ENCODE measurements at regions not wholly inside any gene's neighbourhood (a gene's known extent, or its start where the extent isn't known, plus 50 kb on each side); places are given as distances from the start of the nearest gene placed in this dataset.

- DNase-seq = no peak
Measured at GRCh38 chr2:134770702-134771101, 51.9 kb upstream of the TMEM163 start.

GRCh38 chr2:134771313-134771801 is 52.6 kb upstream of the TMEM163 start:
- DNase-seq = no peak

- DNase-seq = no peak
Measured at GRCh38 chr2:134772493-134773169, 53.8 kb upstream of the TMEM163 start.

- no peak for DNase-seq
Measured at GRCh38 chr2:134773335-134773734, 54.5 kb upstream of the TMEM163 start.

GRCh38 chr2:134773759-134774742 is 55.3 kb upstream of the TMEM163 start:
- DNase-seq = no peak

GRCh38 chr2:134774786-134775641 is 56.2 kb upstream of the TMEM163 start:
- peak; percentile 17 for DNase-seq

GRCh38 chr2:134776836-134777235 is 58.0 kb upstream of the TMEM163 start:
- no peak for DNase-seq

DNA sequence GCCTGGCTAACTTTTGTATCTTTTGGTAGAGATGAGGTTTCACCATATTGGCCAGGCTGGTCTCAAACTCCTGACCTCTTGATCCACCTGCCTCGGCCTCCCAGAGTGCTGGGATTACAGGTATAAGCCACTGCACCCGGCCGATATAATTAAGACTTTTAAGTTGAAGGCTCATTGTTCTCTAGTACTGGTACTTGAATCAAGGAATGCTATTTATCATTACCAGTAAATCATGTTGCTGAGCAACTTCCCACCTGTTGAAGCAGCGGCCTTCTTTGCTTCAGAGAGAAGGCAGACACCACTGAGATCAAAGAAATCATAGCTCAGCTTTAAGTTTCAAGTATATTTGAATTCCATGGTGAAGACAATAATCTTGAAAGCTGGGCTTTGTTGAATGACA is 58.8 kb upstream of the TMEM163 start:
- DNase-seq = no peak

DNA sequence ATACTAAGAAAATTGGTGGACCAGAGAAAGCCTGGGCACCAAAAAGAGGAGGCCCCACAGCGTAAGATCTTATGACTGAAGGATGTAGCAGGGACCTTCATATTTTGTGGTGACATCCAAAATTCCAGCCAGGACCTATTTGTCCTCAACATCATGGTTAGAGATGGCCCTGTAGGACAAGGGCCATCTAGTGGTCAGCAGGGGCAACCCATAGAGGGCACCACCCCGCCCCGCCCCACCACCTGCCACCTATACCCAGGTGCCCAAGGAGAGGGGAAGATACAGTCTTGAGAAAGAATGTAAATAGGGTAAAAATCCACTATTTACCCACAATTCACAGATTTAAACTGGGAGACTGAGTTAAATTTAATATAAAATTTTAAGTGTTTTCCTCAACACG is 59.6 kb upstream of the TMEM163 start:
- DNase-seq = no peak

DNA sequence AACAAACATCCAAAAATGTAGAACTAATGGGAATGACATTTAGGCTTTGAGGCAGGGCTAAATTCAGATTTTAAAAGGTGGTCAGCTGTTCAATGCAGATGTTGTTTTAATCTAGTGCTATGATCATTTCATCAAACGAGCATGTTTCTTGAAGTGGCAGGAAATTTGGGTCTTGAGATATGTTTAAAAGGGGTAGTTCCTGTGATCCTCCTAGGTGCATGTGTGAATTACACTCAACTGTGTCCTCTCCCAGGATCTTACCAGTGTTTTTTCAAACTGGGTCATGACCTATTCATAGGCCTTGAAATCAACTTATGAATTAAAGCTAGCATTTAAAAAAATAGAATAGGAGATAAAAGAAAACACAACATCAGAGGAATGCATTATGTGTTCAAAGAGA is 57.4 kb upstream of the ACMSD start:
- DNase-seq = no peak

GRCh38 chr2:134782107-134782506 is 56.3 kb upstream of the ACMSD start:
- DNase-seq = no peak

- DNase-seq = peak; percentile 78
Measured at GRCh38 chr2:134782792-134783191, 55.6 kb upstream of the ACMSD start.

DNA sequence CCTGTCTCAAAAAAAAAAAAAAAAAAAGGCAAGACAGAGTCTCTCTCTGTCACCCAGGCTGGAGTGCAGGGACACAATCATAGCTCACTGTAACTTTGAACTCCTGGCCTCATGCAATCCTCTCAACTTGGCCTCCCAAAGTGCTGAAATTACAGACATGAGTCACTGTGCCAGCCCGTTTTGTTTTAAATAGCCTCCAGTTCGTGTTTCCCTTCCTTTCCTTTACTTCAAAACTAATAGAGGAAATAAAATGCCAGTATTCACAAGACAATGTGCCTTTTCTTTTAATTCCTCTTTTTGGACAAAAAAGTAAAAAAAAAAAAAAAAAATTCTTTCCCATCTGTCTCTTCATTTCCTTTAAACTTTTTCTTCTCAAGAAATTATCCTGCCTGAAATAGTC is 54.5 kb upstream of the ACMSD start:
- peak; percentile 79 for DNase-seq

- DNase-seq = peak; percentile 56
Measured at GRCh38 chr2:134785659-134786430, 52.6 kb upstream of the ACMSD start.

GRCh38 chr2:134788417-134788816 is 50.0 kb upstream of the ACMSD start:
- DNase-seq = no peak
